ENCODE measurements at regions not wholly inside any gene's neighbourhood (a gene's known extent, or its start where the extent isn't known, plus 50 kb on each side); places are given as distances from the start of the nearest gene placed in this dataset.
"Not testable (repeated sequence)": the region's sequence is repeated elsewhere in the genome, so short reads cannot be mapped to it uniquely, and the experiment has no call there.

DNA sequence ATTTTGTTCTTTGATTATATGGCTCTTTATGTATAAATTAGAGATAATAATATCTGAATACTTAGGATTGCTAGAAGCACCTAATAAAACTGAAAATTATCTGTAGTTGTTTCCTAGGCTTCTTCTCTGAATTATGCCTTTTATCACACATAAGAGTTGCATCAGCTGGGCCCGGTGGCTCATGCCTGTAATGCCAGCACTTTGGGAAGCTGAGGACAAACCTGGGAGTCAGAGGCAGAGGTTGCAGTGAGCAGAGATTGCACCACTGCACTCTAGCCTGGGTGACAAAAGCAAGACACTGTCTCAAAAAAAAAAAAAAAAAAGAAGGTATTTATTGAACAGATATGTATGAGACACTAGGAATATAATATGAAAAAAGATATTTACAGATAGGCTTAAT, 773.5 kb upstream of the AGA start:
- H3K27me3 ChIP-seq (replicated peaks; ENCODE audit: insufficient read depth, low read depth, low read length, poor library complexity), result no peaks in the 10 kb centered on the region
- ChIA-PET POLR2A (ENCODE audit: low non-redundant PET) (no interaction called here), CTCF (no interaction called here)
- H3K36me3 ChIP-seq (ENCODE audit: insufficient read depth, low read length, poor library complexity, severe bottlenecking), result no peaks in the 10 kb centered on the region
- no peak for DNase-seq (ENCODE audit: low spot score)
- H3K4me1 ChIP-seq (ENCODE audit: insufficient read depth, low read length, poor library complexity, severe bottlenecking), result no peaks in the 10 kb centered on the region
- no peak overlapping the region for H3K4me3 ChIP-seq (ENCODE audit: low read depth, low read length, poor library complexity, severe bottlenecking)
- no peak overlapping the region for H3K27ac ChIP-seq (ENCODE audit: low read depth, low read length, poor library complexity, severe bottlenecking)
- intact Hi-C loops (cut with micrococcal nuclease; ENCODE audit: unreplicated experiment), result no loop called here
- no peak for TF ChIP-seq EZH2 (IDR thresholded peaks at IDR 0.05; ENCODE audit: borderline replicate concordance, low read depth, low read length, poor library complexity, severe bottlenecking)
- TF ChIP-seq, protein P1, sequence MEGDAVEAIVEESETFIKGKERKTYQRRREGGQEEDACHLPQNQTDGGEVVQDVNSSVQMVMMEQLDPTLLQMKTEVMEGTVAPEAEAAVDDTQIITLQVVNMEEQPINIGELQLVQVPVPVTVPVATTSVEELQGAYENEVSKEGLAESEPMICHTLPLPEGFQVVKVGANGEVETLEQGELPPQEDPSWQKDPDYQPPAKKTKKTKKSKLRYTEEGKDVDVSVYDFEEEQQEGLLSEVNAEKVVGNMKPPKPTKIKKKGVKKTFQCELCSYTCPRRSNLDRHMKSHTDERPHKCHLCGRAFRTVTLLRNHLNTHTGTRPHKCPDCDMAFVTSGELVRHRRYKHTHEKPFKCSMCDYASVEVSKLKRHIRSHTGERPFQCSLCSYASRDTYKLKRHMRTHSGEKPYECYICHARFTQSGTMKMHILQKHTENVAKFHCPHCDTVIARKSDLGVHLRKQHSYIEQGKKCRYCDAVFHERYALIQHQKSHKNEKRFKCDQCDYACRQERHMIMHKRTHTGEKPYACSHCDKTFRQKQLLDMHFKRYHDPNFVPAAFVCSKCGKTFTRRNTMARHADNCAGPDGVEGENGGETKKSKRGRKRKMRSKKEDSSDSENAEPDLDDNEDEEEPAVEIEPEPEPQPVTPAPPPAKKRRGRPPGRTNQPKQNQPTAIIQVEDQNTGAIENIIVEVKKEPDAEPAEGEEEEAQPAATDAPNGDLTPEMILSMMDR (conservative IDR thresholded peaks at IDR 0.05; ENCODE audit: low read depth, low read length), result no peak
- H3K9me3 ChIP-seq (ENCODE audit: low read depth, low read length, poor library complexity, severe bottlenecking), result no peaks in the 10 kb centered on the region
- no TSS peak for BruUV-seq (replicated peaks)

DNA sequence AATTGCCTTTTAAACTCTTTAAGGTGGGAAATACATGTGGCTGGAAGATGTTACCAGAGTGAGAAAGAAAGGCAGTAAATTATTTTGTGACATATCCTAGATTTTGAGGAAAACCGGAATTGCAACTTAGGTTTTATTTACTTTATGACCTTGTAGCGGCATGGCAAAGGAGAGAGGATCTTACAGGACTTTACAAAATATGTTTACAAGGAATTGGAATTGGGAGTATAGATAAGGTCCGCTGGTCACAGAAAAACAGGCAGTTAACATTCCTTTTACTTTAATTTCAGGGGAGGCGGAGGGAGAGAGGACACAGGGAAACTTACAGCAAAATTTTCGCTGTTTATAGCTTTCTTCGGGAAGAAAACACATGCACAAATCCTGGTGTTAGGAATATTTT, 784.2 kb upstream of the AGA start:
- H3K27ac ChIP-seq (ENCODE audit: low read depth, low read length, poor library complexity, severe bottlenecking); intact Hi-C loops (cut with micrococcal nuclease; ENCODE audit: unreplicated experiment); BruUV-seq (replicated peaks); CTCF ChIA-PET; H3K4me1 ChIP-seq (ENCODE audit: insufficient read depth, low read length, poor library complexity, severe bottlenecking); POLR2A ChIA-PET (ENCODE audit: low non-redundant PET); H3K36me3 ChIP-seq (ENCODE audit: insufficient read depth, low read length, poor library complexity, severe bottlenecking); DNase-seq (ENCODE audit: low spot score); H3K27me3 ChIP-seq (replicated peaks; ENCODE audit: insufficient read depth, low read depth, low read length, poor library complexity); H3K9me3 ChIP-seq (ENCODE audit: low read depth, low read length, poor library complexity, severe bottlenecking); H3K4me3 ChIP-seq (ENCODE audit: low read depth, low read length, poor library complexity, severe bottlenecking): not testable (repeated sequence)

GRCh38 chr4:178233906-178234305, 791.7 kb upstream of the AGA start:
- H3K27me3 ChIP-seq (replicated peaks; ENCODE audit: insufficient read depth, low read depth, low read length, poor library complexity), result no peaks in the 10 kb centered on the region
- H3K27ac ChIP-seq (ENCODE audit: low read depth, low read length, poor library complexity, severe bottlenecking), result no peak overlapping the region
- peaks cover 8% of the 10 kb centered on the region for H3K9me3 ChIP-seq (ENCODE audit: low read depth, low read length, poor library complexity, severe bottlenecking)
- intact Hi-C loops (cut with micrococcal nuclease; ENCODE audit: unreplicated experiment), result no loop called here
- H3K4me3 ChIP-seq (ENCODE audit: low read depth, low read length, poor library complexity, severe bottlenecking), result no peak overlapping the region
- CTCF ChIA-PET, result no interaction called here
- no peak for TF ChIP-seq EZH2 (IDR thresholded peaks at IDR 0.05; ENCODE audit: borderline replicate concordance, low read depth, low read length, poor library complexity, severe bottlenecking)
- TF ChIP-seq, protein P1 (conservative IDR thresholded peaks at IDR 0.05; ENCODE audit: low read depth, low read length), result no peak
- H3K4me1 ChIP-seq (ENCODE audit: insufficient read depth, low read length, poor library complexity, severe bottlenecking), result no peaks in the 10 kb centered on the region
- POLR2A ChIA-PET (ENCODE audit: low non-redundant PET), result no interaction called here
- no peaks in the 10 kb centered on the region for H3K36me3 ChIP-seq (ENCODE audit: insufficient read depth, low read length, poor library complexity, severe bottlenecking)
- BruUV-seq (replicated peaks), result no TSS peak
- no peak for DNase-seq (ENCODE audit: low spot score)

DNA sequence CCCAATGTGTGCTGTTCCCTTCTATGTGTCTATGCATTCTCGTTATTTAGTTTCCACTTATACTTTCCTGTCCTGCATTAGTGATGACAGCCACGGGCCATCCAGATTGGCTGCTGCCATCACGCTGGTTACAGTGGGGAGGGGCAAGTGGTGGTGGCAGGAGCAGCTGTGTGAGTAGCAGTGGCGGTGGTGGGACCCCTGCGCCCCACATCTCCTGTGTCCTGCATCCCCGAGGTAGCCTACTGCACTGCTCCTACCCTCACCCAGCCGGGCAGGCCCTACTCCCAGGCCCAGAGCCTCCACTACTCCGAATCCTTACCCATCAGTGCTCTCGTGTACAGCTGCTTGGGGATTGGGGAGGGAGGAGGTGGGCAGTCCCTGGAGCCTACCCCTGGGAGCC, 798.7 kb upstream of the AGA start:
- CTCF ChIA-PET, result no interaction called here

More for the DNA sequence above, 798.7 kb upstream of the AGA start:
- Histone ChIP-seq H3K27me3 (replicated peaks; ENCODE audit: insufficient read depth, low read depth, low read length, poor library complexity) (no peaks in the 10 kb centered on the region), H3K36me3 (ENCODE audit: insufficient read depth, low read length, poor library complexity, severe bottlenecking) (no peaks in the 10 kb centered on the region), H3K4me3 (ENCODE audit: low read depth, low read length, poor library complexity, severe bottlenecking) (no peak overlapping the region), H3K27ac (ENCODE audit: low read depth, low read length, poor library complexity, severe bottlenecking) (no peak overlapping the region), H3K9me3 (ENCODE audit: low read depth, low read length, poor library complexity, severe bottlenecking) (peaks cover 15% of the 10 kb centered on the region), H3K4me1 (ENCODE audit: insufficient read depth, low read length, poor library complexity, severe bottlenecking) (no peaks in the 10 kb centered on the region)
- TF ChIP-seq, protein P1 (conservative IDR thresholded peaks at IDR 0.05; ENCODE audit: low read depth, low read length), result no peak
- no peak for TF ChIP-seq EZH2 (IDR thresholded peaks at IDR 0.05; ENCODE audit: borderline replicate concordance, low read depth, low read length, poor library complexity, severe bottlenecking)
- intact Hi-C loops (cut with micrococcal nuclease; ENCODE audit: unreplicated experiment), result no loop called here
- no peak for DNase-seq (ENCODE audit: low spot score)
- BruUV-seq (replicated peaks), result no TSS peak
- POLR2A ChIA-PET (ENCODE audit: low non-redundant PET), result no interaction called here
